ENCODE measurements at regions not wholly inside any gene's neighbourhood (a gene's known extent, or its start where the extent isn't known, plus 50 kb on each side); places are given as distances from the start of the nearest gene placed in this dataset.
A peak's percentile ranks its signal among the peaks of the same experiment; 100 is the strongest.
"Not testable (repeated sequence)": the region's sequence is repeated elsewhere in the genome, so short reads cannot be mapped to it uniquely, and the experiment has no call there.

- DNase-seq, result peak; percentile 38 to 83 (median 60)
Observed at GRCh38 chr2:204145263-204145751, 208.7 kb downstream of the ICOS start.

GRCh38 chr2:204145791-204146190 is 209.2 kb downstream of the ICOS start:
- no peak for DNase-seq

GRCh38 chr2:204147040-204147439 is 210.5 kb downstream of the ICOS start:
- not testable (repeated sequence) for DNase-seq

- DNase-seq, result no peak
Observed at GRCh38 chr2:204150721-204151120, 214.2 kb downstream of the ICOS start.

GRCh38 chr2:204152616-204153015 is 216.1 kb downstream of the ICOS start:
- DNase-seq, result no peak

- no peak for DNase-seq
Observed at GRCh38 chr2:204154863-204155262, 218.3 kb downstream of the ICOS start.

- DNase-seq, result no peak
Observed at GRCh38 chr2:204156456-204156855, 219.9 kb downstream of the ICOS start.

GRCh38 chr2:204157684-204158083 is 221.1 kb downstream of the ICOS start:
- no peak for DNase-seq

- no peak for DNase-seq
Observed at GRCh38 chr2:204159526-204159925, 223.0 kb downstream of the ICOS start.

- DNase-seq, result no peak
Observed at GRCh38 chr2:204160989-204161388, 224.4 kb downstream of the ICOS start.

- no peak for DNase-seq
Observed at GRCh38 chr2:204161886-204162285, 225.3 kb downstream of the ICOS start.

GRCh38 chr2:204166961-204167360 is 230.4 kb downstream of the ICOS start:
- no peak for DNase-seq

GRCh38 chr2:204167670-204168069 is 231.1 kb downstream of the ICOS start:
- DNase-seq, result not testable (repeated sequence)

- DNase-seq, result no peak
Observed at GRCh38 chr2:204170411-204170810, 233.8 kb downstream of the ICOS start.

GRCh38 chr2:204171432-204172144 is 235.0 kb downstream of the ICOS start:
- no peak for DNase-seq

- no peak for DNase-seq
Observed at GRCh38 chr2:204172145-204172600, 235.6 kb downstream of the ICOS start.

- no peak for DNase-seq
Observed at GRCh38 chr2:204174034-204174433, 237.5 kb downstream of the ICOS start.

- no peak for DNase-seq
Observed at GRCh38 chr2:204175552-204176271, 239.1 kb downstream of the ICOS start.

GRCh38 chr2:204176306-204176705 is 239.7 kb downstream of the ICOS start:
- no peak for DNase-seq

- no peak for DNase-seq
Observed at GRCh38 chr2:204177251-204177976, 240.9 kb downstream of the ICOS start.

- DNase-seq, result peak; percentile 33 to 64 (median 46)
Observed at GRCh38 chr2:204177977-204178522, 241.5 kb downstream of the ICOS start.

GRCh38 chr2:204180649-204181048 is 244.1 kb downstream of the ICOS start:
- DNase-seq, result no peak

- DNase-seq, result no peak
Observed at GRCh38 chr2:204183608-204184007, 247.0 kb downstream of the ICOS start.
